GM19455 (cell line): ENCODE measurements at regions not wholly inside any gene's neighbourhood (a gene's known extent, or its start where the extent isn't known, plus 50 kb on each side); places are given as distances from the start of the nearest gene placed in this dataset.
"Not testable (repeated sequence)": the region's sequence is repeated elsewhere in the genome, so short reads cannot be mapped to it uniquely, and the experiment has no call there.

Experiments used
- ATAC-seq: cut with Tn5 transposase; IDR thresholded peaks from one replicate; pipeline ENCODE4 v1.9.1; 2021; ENCODE audit not compliant: unreplicated experiment

- ATAC-seq = no peak
These were observed 99.5 kb downstream of the SLC4A3 start for GRCh38 chr2:219726916-219727315.

- ATAC-seq = no peak
These were observed 100.5 kb downstream of the SLC4A3 start for GRCh38 chr2:219727771-219728429.

GRCh38 chr2:219728991-219729487 lies 101.6 kb downstream of the SLC4A3 start:
- ATAC-seq = no peak

- ATAC-seq = no peak
These were observed 103.7 kb downstream of the SLC4A3 start for GRCh38 chr2:219731173-219731572.

GRCh38 chr2:219733106-219733505 lies 105.7 kb downstream of the SLC4A3 start:
- ATAC-seq = no peak

GRCh38 chr2:219733746-219734145 lies 106.3 kb downstream of the SLC4A3 start:
- ATAC-seq = no peak

- ATAC-seq = no peak
These were observed 108.8 kb downstream of the SLC4A3 start for GRCh38 chr2:219736209-219736608.

GRCh38 chr2:219737270-219737691 lies 109.9 kb downstream of the SLC4A3 start:
- no peak for ATAC-seq

GRCh38 chr2:219739066-219739465 lies 111.6 kb downstream of the SLC4A3 start:
- ATAC-seq = no peak

GRCh38 chr2:219739866-219740440 lies 112.5 kb downstream of the SLC4A3 start:
- ATAC-seq = no peak

- ATAC-seq = no peak
These were observed 116.1 kb downstream of the SLC4A3 start for GRCh38 chr2:219743548-219743947.

GRCh38 chr2:219744066-219744465 lies 116.6 kb downstream of the SLC4A3 start:
- no peak for ATAC-seq

- ATAC-seq = no peak
These were observed 117.2 kb downstream of the SLC4A3 start for GRCh38 chr2:219744600-219744999.

- ATAC-seq = no peak
These were observed 120.2 kb downstream of the SLC4A3 start for GRCh38 chr2:219747637-219748036.

GRCh38 chr2:219748671-219749570 lies 121.5 kb downstream of the SLC4A3 start:
- no peak for ATAC-seq

- ATAC-seq = not testable (repeated sequence)
These were observed 123.7 kb downstream of the SLC4A3 start for GRCh38 chr2:219751121-219751520.

GRCh38 chr2:219752726-219753125 lies 125.3 kb downstream of the SLC4A3 start:
- no peak for ATAC-seq

- no peak for ATAC-seq
These were observed 131.7 kb downstream of the SLC4A3 start for GRCh38 chr2:219758907-219759680.

GRCh38 chr2:219759801-219760200 lies 132.4 kb downstream of the SLC4A3 start:
- ATAC-seq = no peak

- ATAC-seq = no peak
These were observed 137.9 kb downstream of the SLC4A3 start for GRCh38 chr2:219765231-219765911.
